ENCODE measurements at regions not wholly inside any gene's neighbourhood (a gene's known extent, or its start where the extent isn't known, plus 50 kb on each side); places are given as distances from the start of the nearest gene placed in this dataset.

GRCh38 chr6:4512051-4512471, 264.1 kb upstream of the CDYL start:
- Histone ChIP-seq H3K36me3 (ENCODE audit: control insufficient read depth, insufficient read depth, low read length) (no peaks in the 10 kb centered on the region), H3K27ac (ENCODE audit: low read length) (no peak overlapping the region), H3K4me3 (ENCODE audit: low read length) (no peak overlapping the region), H3K4me1 (ENCODE audit: control insufficient read depth, insufficient read depth, low read length) (no peaks in the 10 kb centered on the region), H3K27me3 (ENCODE audit: control insufficient read depth, insufficient read depth, low read length) (no peaks in the 10 kb centered on the region), H3K9me3 (ENCODE audit: control insufficient read depth, insufficient read depth, low read length) (no peaks in the 10 kb centered on the region)
- no peak overlapping the region for H3K4me3 Mint-ChIP-seq
- H3K4me1 Mint-ChIP-seq, result no peaks in the 10 kb centered on the region
- DNase-seq (no peak), ATAC-seq (no peak)
- no peaks in the 10 kb centered on the region for H3K36me3 Mint-ChIP-seq
- intact Hi-C loops (cut with micrococcal nuclease), result no loop called here
- H3K27me3 Mint-ChIP-seq (ENCODE audit: low read depth in 2 of 2), result peaks cover 21 to 44% of the 10 kb centered on the region in 2 donors
- WGBS (ENCODE audit: insufficient coverage), result 93% methylated on average over 7 of the region's 7 CpGs
- no peak for TF ChIP-seq CTCF (IDR thresholded peaks at IDR 0.05)
- no peak overlapping the region for H3K27ac Mint-ChIP-seq
- H3K9me3 Mint-ChIP-seq, result no peaks in the 10 kb centered on the region

GRCh38 chr6:4511641-4512020, 264.6 kb upstream of the CDYL start:
- Histone ChIP-seq H3K4me3 (ENCODE audit: low read length) (no peak overlapping the region), H3K36me3 (ENCODE audit: control insufficient read depth, insufficient read depth, low read length) (no peaks in the 10 kb centered on the region), H3K4me1 (ENCODE audit: control insufficient read depth, insufficient read depth, low read length) (no peaks in the 10 kb centered on the region), H3K27me3 (ENCODE audit: control insufficient read depth, insufficient read depth, low read length) (no peaks in the 10 kb centered on the region), H3K27ac (ENCODE audit: low read length) (no peak overlapping the region), H3K9me3 (ENCODE audit: control insufficient read depth, insufficient read depth, low read length) (no peaks in the 10 kb centered on the region)
- no peak overlapping the region for H3K4me3 Mint-ChIP-seq
- intact Hi-C loops (cut with micrococcal nuclease), result no loop called here
- ATAC-seq (no peak), DNase-seq (no peak)
- H3K4me1 Mint-ChIP-seq, result no peaks in the 10 kb centered on the region
- no peak overlapping the region for H3K27ac Mint-ChIP-seq
- no peaks in the 10 kb centered on the region for H3K9me3 Mint-ChIP-seq
- 88% methylated on average over 5 of the region's 5 CpGs for WGBS (ENCODE audit: insufficient coverage)
- TF ChIP-seq CTCF (IDR thresholded peaks at IDR 0.05), result no peak
- peaks cover 21 to 40% of the 10 kb centered on the region in 2 donors for H3K27me3 Mint-ChIP-seq (ENCODE audit: low read depth in 2 of 2)
- no peaks in the 10 kb centered on the region for H3K36me3 Mint-ChIP-seq

- Histone ChIP-seq H3K36me3 (ENCODE audit: control insufficient read depth, insufficient read depth, low read length) (no peaks in the 10 kb centered on the region), H3K9me3 (ENCODE audit: control insufficient read depth, insufficient read depth, low read length) (no peaks in the 10 kb centered on the region), H3K27me3 (ENCODE audit: control insufficient read depth, insufficient read depth, low read length) (no peaks in the 10 kb centered on the region), H3K4me3 (ENCODE audit: low read length) (no peak overlapping the region), H3K27ac (ENCODE audit: low read length) (no peak overlapping the region), H3K4me1 (ENCODE audit: control insufficient read depth, insufficient read depth, low read length) (no peaks in the 10 kb centered on the region)
- WGBS (ENCODE audit: insufficient coverage), result 81% methylated on average over 14 of the region's 15 CpGs
- Mint-ChIP-seq H3K27ac (no peak overlapping the region), H3K9me3 (no peaks in the 10 kb centered on the region), H3K36me3 (no peaks in the 10 kb centered on the region), H3K4me3 (no peak overlapping the region), H3K27me3 (ENCODE audit: low read depth in 2 of 2) (peaks cover 17 to 35% of the 10 kb centered on the region in 2 donors), H3K4me1 (no peaks in the 10 kb centered on the region)
- intact Hi-C loops (cut with micrococcal nuclease), result no loop called here
- no peak for TF ChIP-seq CTCF (IDR thresholded peaks at IDR 0.05)
- DNase-seq (no peak), ATAC-seq (no peak)
Observed at GRCh38 chr6:4510906-4511640, 265.1 kb upstream of the CDYL start.

- no peak for TF ChIP-seq CTCF (IDR thresholded peaks at IDR 0.05)
Observed at GRCh38 chr6:4510317-4510716, 265.9 kb upstream of the CDYL start.

More at GRCh38 chr6:4510317-4510716, 265.9 kb upstream of the CDYL start:
- H3K27ac Mint-ChIP-seq, result no peak overlapping the region
- H3K36me3 Mint-ChIP-seq, result no peaks in the 10 kb centered on the region
- intact Hi-C loops (cut with micrococcal nuclease), result no loop called here
- Histone ChIP-seq H3K27ac (ENCODE audit: low read length) (no peak overlapping the region), H3K36me3 (ENCODE audit: control insufficient read depth, insufficient read depth, low read length) (no peaks in the 10 kb centered on the region), H3K4me1 (ENCODE audit: control insufficient read depth, insufficient read depth, low read length) (no peaks in the 10 kb centered on the region), H3K4me3 (ENCODE audit: low read length) (no peak overlapping the region), H3K9me3 (ENCODE audit: control insufficient read depth, insufficient read depth, low read length) (no peaks in the 10 kb centered on the region), H3K27me3 (ENCODE audit: control insufficient read depth, insufficient read depth, low read length) (no peaks in the 10 kb centered on the region)
- 95% methylated on average over 6 of the region's 6 CpGs for WGBS (ENCODE audit: insufficient coverage)
- H3K4me3 Mint-ChIP-seq, result no peak overlapping the region
- peaks cover 16 to 30% of the 10 kb centered on the region in 2 donors for H3K27me3 Mint-ChIP-seq (ENCODE audit: low read depth in 2 of 2)
- ATAC-seq (no peak), DNase-seq (no peak)
- H3K9me3 Mint-ChIP-seq, result no peaks in the 10 kb centered on the region
- no peaks in the 10 kb centered on the region for H3K4me1 Mint-ChIP-seq
